HUES64 (cell line): ENCODE measurements at regions not wholly inside any gene's neighbourhood (a gene's known extent, or its start where the extent isn't known, plus 50 kb on each side); places are given as distances from the start of the nearest gene placed in this dataset.

Source experiments
- H3K27ac ChIP-seq: 2 replicates; pipeline ENCODE4 v1.7.0; 2013; ENCODE audit warnings: low read depth, low read length, inconsistent platforms
- H3K27me3 ChIP-seq: 2 replicates; pipeline ENCODE4 v1.6.1; 2013; ENCODE audit warnings: mild to moderate bottlenecking, low read length; ENCODE audit not compliant: insufficient read depth
- H3K36me3 ChIP-seq: 2 replicates; pipeline ENCODE4 v1.6.1; 2013; ENCODE audit warnings: mild to moderate bottlenecking, low read length; ENCODE audit not compliant: insufficient read depth
- H3K4me1 ChIP-seq: 2 replicates; pipeline ENCODE4 v1.6.1; 2013; ENCODE audit warnings: mild to moderate bottlenecking, low read length, moderate library complexity; ENCODE audit not compliant: insufficient read depth
- H3K4me3 ChIP-seq: 2 replicates; pipeline ENCODE4 v1.5.1; 2013; ENCODE audit warnings: mild to moderate bottlenecking, low read length, moderate library complexity
- H3K9ac ChIP-seq: 2 replicates; pipeline ENCODE4 v1.6.1; 2013; ENCODE audit warnings: mild to moderate bottlenecking, low read depth, low read length
- H3K9me3 ChIP-seq: 2 replicates; pipeline ENCODE4 v1.6.1; 2013; ENCODE audit warnings: low read depth, low read length; ENCODE audit not compliant: insufficient read depth
- WGBS: fragments of 150-250, 120-280 bp; methylation state at CpG from one replicate; pipeline ENCODE4 v1.1.7; 2013; ENCODE audit warnings: missing lambda C conversion rate; 5-methylcytosine and 5-hydroxymethylcytosine counted together

- WGBS: 93% methylated on average over 18 of the region's 18 CpGs
These were observed 139.8 kb downstream of the ADSS2 start for GRCh38 chr1:244311784-244312532.

GRCh38 chr1:244313346-244313745 lies 138.4 kb downstream of the ADSS2 start:
- Histone ChIP-seq H3K9me3 (peaks cover 6% of the 10 kb centered on the region), H3K36me3 (no peaks in the 10 kb centered on the region), H3K27ac (no peak overlapping the region), H3K4me3 (no peak overlapping the region), H3K9ac (no peak overlapping the region), H3K4me1 (no peaks in the 10 kb centered on the region), H3K27me3 (no peaks in the 10 kb centered on the region)
- 96% methylated on average over 9 of the region's 9 CpGs for WGBS

More at GRCh38 chr1:244311784-244312532, 139.8 kb downstream of the ADSS2 start:
- Histone ChIP-seq H3K36me3 (no peaks in the 10 kb centered on the region), H3K9me3 (peaks cover 19% of the 10 kb centered on the region), H3K9ac (no peak overlapping the region; the same call in 1 of the 2 replicates), H3K4me3 (no peak overlapping the region), H3K4me1 (no peaks in the 10 kb centered on the region), H3K27ac (no peak overlapping the region), H3K27me3 (no peaks in the 10 kb centered on the region)

DNA sequence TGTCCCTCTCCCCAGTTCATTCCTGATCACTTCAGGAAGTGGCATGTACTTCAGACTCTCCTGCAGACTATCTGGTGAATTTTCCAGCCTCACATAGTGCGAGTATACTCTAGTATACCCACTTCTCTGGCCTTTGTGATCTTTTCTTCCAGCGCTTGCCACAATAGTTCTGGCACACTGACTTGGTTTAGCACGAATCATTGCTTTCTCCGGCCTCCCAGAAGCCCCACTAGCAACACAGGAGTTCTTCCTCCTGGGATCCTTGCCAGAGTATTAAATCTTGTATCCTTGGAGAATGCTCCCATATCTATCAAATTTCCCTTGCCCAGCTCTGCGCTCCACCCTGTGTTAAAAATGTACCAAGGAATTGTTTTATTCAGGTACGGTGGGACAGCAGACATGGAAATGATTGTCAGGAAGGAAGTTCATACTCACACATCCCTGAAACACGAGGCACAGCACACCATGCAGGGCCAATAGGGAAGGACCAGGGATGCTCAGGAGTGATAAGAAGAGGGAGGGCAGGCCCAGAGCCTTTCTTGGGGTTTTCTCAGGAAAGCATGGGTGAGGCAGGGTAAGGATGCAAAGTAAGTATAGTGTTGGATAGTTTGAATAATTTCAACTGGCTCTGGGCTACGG lies 136.7 kb downstream of the ADSS2 start:
- H3K4me3 ChIP-seq: no peak overlapping the region
- H3K27me3 ChIP-seq: no peaks in the 10 kb centered on the region
- H3K4me1 ChIP-seq: no peaks in the 10 kb centered on the region
- no peak overlapping the region for H3K9ac ChIP-seq
- no peaks in the 10 kb centered on the region for H3K9me3 ChIP-seq
- WGBS: 92% methylated on average over 8 of the region's 8 CpGs
- no peak overlapping the region for H3K27ac ChIP-seq
- H3K36me3 ChIP-seq: no peaks in the 10 kb centered on the region

GRCh38 chr1:244315996-244316395 lies 135.7 kb downstream of the ADSS2 start:
- Histone ChIP-seq H3K27me3 (no peaks in the 10 kb centered on the region), H3K9me3 (no peaks in the 10 kb centered on the region), H3K36me3 (no peaks in the 10 kb centered on the region), H3K27ac (no peak overlapping the region), H3K4me1 (no peaks in the 10 kb centered on the region), H3K4me3 (no peak overlapping the region), H3K9ac (no peak overlapping the region)
- 96% methylated on average over 4 of the region's 4 CpGs for WGBS

DNA sequence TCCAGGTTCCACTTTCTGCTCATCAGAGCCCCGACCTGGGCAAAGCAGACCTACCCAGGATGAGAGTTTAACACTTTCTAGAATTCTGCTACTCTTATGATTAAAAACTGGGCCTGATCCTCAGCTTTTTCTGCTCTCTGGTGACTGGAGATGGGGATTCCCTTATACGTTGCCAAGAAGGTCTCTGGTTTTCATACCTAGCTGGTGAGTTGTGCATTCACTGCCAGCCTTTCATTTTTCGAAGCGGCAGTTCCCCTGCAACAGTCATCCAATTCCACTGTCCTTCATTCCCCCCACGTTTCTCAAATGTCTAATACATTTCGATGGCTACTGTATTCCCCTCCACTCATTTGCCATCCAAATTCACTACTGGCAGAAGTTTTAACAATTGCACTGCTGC lies 135.3 kb downstream of the ADSS2 start:
- no peak overlapping the region for H3K4me3 ChIP-seq
- no peak overlapping the region for H3K27ac ChIP-seq
- H3K9me3 ChIP-seq: no peaks in the 10 kb centered on the region
- no peak overlapping the region for H3K9ac ChIP-seq
- H3K27me3 ChIP-seq: no peaks in the 10 kb centered on the region
- no peaks in the 10 kb centered on the region for H3K4me1 ChIP-seq
- WGBS: 90% methylated on average over 6 of the region's 6 CpGs
- H3K36me3 ChIP-seq: no peaks in the 10 kb centered on the region

GRCh38 chr1:244316986-244317655 lies 134.6 kb downstream of the ADSS2 start:
- 91% methylated on average over 8 of the region's 8 CpGs for WGBS
- no peaks in the 10 kb centered on the region for H3K4me1 ChIP-seq
- H3K27me3 ChIP-seq: no peaks in the 10 kb centered on the region
- no peak overlapping the region for H3K4me3 ChIP-seq
- H3K9ac ChIP-seq: no peak overlapping the region
- no peaks in the 10 kb centered on the region for H3K36me3 ChIP-seq
- no peak overlapping the region for H3K27ac ChIP-seq
- no peaks in the 10 kb centered on the region for H3K9me3 ChIP-seq

- H3K4me1 ChIP-seq: peaks cover 8% of the 10 kb centered on the region; the same call in 1 of the 2 replicates
- 0 out of 2 replicates have a peak, but pooled peaks cover 2% of the 10 kb centered on the region for H3K9me3 ChIP-seq
- no peak overlapping the region for H3K4me3 ChIP-seq
- WGBS: 94% methylated on average over 4 of the region's 4 CpGs
- H3K9ac ChIP-seq: no peak overlapping the region
- H3K27me3 ChIP-seq: no peaks in the 10 kb centered on the region
- no peaks in the 10 kb centered on the region for H3K36me3 ChIP-seq
- no peak overlapping the region for H3K27ac ChIP-seq
These were observed 133.6 kb downstream of the ADSS2 start for GRCh38 chr1:244318078-244318477.

DNA sequence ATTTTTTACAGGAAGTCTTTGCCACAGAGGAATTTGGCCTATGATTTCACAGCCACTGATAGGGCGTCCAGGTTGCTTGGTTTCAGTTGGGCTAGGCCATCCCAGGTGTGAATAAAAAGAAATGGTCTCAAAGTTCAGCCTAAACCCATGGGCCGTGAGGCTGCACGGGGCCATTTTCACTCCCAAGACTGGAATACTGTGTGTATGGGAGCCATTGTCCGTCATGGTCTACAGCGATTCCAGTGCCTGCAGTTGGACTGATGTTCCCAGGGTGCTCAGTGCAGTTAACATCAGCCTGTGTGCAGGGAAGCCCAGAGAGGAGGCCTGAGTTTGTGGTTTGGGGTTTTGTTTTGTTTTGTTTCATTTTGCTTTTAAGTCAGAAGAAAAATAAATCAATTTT lies 133.2 kb downstream of the ADSS2 start:
- H3K27ac ChIP-seq: no peak overlapping the region
- H3K27me3 ChIP-seq: no peaks in the 10 kb centered on the region
- 94% methylated on average over 5 of the region's 5 CpGs for WGBS
- H3K4me3 ChIP-seq: no peak overlapping the region
- H3K9ac ChIP-seq: no peak overlapping the region
- peaks cover 12% of the 10 kb centered on the region; the same call in 1 of the 2 replicates for H3K4me1 ChIP-seq
- H3K36me3 ChIP-seq: no peaks in the 10 kb centered on the region
- H3K9me3 ChIP-seq: 0 out of 2 replicates have a peak, but pooled peaks cover 2% of the 10 kb centered on the region

DNA sequence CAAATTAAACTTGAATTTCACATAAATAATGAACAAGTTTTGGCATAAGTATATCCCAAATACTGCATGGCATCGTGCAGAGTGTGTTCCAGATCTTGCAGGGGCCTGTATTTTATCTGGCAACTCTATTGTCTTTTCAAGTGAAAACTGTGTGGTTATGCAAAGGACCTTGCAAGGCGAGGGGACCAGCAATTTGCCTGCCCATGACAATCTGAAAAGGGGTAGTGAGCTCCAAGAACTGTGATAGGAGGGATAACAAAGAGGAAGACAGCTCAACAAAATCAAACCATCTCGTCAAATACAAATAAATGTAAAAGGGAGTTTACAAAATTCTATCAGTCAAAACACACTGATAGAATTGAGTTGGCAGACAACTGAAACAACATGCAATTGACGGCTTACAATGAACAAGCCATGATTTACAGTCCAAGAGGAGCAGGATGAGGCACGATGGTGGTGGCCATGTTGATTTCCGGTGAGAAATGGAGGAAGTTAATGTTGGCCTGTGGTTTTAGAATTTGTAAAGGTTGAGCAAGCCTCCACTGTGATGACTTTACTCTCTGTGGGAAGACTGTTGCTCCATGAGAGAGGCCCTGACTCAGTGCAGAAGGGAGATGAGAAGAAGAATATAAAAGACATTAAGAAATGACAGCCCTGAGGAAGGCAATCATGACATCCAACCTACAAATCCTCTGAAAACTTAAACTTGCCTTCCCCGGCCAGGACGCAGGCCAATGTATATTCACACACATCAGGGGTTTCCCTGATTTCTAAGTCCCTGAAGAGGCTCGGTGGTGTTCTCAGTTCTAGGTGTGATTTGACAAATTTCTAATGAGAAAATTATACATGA lies 132.2 kb downstream of the ADSS2 start:
- no peak overlapping the region for H3K9ac ChIP-seq
- H3K4me1 ChIP-seq: peaks cover 12% of the 10 kb centered on the region; the same call in 1 of the 2 replicates
- no peaks in the 10 kb centered on the region for H3K36me3 ChIP-seq
- no peaks in the 10 kb centered on the region for H3K27me3 ChIP-seq
- H3K9me3 ChIP-seq: 0 out of 2 replicates have a peak, but pooled peaks cover 2% of the 10 kb centered on the region
- 87% methylated on average over 8 of the region's 9 CpGs for WGBS
- H3K27ac ChIP-seq: no peak overlapping the region
- no peak overlapping the region for H3K4me3 ChIP-seq

GRCh38 chr1:244322181-244322580 lies 129.5 kb downstream of the ADSS2 start:
- H3K4me3 ChIP-seq: no peak overlapping the region
- 0 out of 2 replicates have a peak, but pooled peaks cover 2% of the 10 kb centered on the region for H3K9me3 ChIP-seq
- H3K27ac ChIP-seq: peak overlapping the region; percentile 44
- H3K9ac ChIP-seq: no peak overlapping the region
- peaks cover 12% of the 10 kb centered on the region; the same call in 1 of the 2 replicates for H3K4me1 ChIP-seq
- H3K36me3 ChIP-seq: no peaks in the 10 kb centered on the region
- no peaks in the 10 kb centered on the region for H3K27me3 ChIP-seq
- whole genome bisulfite sequencing: no CpG with 5 or more reads among the region's 1 CpG
